ENCODE measurements at regions not wholly inside any gene's neighbourhood (a gene's known extent, or its start where the extent isn't known, plus 50 kb on each side); places are given as distances from the start of the nearest gene placed in this dataset.

- H3K9me2 ChIP-seq (replicated peaks; ENCODE audit: insufficient read depth, low read length), result no peaks in the 10 kb centered on the region
- H3K9me3 ChIP-seq (ENCODE audit: insufficient read depth, low read length), result no peaks in the 10 kb centered on the region; the same call in 1 of the 2 replicates
- H3K36me3 ChIP-seq (ENCODE audit: low read length), result no peaks in the 10 kb centered on the region
- no peaks in the 10 kb centered on the region for H3F3A ChIP-seq (ENCODE audit: insufficient read depth)
- H2AFZ ChIP-seq (ENCODE audit: low read depth, low read length, severe bottlenecking), result no peak overlapping the region
- H4K20me1 ChIP-seq (ENCODE audit: low read depth, low read length), result no peaks in the 10 kb centered on the region
- H3K4me2 ChIP-seq (ENCODE audit: low read depth, low read length, poor library complexity, severe bottlenecking), result no peak overlapping the region
- TF ChIP-seq, protein P1, sequence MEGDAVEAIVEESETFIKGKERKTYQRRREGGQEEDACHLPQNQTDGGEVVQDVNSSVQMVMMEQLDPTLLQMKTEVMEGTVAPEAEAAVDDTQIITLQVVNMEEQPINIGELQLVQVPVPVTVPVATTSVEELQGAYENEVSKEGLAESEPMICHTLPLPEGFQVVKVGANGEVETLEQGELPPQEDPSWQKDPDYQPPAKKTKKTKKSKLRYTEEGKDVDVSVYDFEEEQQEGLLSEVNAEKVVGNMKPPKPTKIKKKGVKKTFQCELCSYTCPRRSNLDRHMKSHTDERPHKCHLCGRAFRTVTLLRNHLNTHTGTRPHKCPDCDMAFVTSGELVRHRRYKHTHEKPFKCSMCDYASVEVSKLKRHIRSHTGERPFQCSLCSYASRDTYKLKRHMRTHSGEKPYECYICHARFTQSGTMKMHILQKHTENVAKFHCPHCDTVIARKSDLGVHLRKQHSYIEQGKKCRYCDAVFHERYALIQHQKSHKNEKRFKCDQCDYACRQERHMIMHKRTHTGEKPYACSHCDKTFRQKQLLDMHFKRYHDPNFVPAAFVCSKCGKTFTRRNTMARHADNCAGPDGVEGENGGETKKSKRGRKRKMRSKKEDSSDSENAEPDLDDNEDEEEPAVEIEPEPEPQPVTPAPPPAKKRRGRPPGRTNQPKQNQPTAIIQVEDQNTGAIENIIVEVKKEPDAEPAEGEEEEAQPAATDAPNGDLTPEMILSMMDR (IDR thresholded peaks at IDR 0.05; ENCODE audit: insufficient read depth, low read length, poor library complexity, severe bottlenecking), result no peak
- TF ChIP-seq EZH2phosphoT487 (conservative IDR thresholded peaks at IDR 0.05; ENCODE audit: low read length), result no peak
- no peaks in the 10 kb centered on the region for H3K79me2 ChIP-seq (ENCODE audit: insufficient read depth, low read length)
- H3K27me3 ChIP-seq (ENCODE audit: low read length), result no peaks in the 10 kb centered on the region
- no peak overlapping the region for H3K9ac ChIP-seq (ENCODE audit: low read length)
- H3K27ac ChIP-seq (ENCODE audit: low read depth, low read length), result no peak overlapping the region
- H3K4me3 ChIP-seq (ENCODE audit: insufficient read depth, low read length, poor library complexity, severe bottlenecking), result no peak overlapping the region
Observed at GRCh38 chr10:109727436-109727835, 195.9 kb downstream of the XPNPEP1 start.

- Histone ChIP-seq H3K9me3 (ENCODE audit: insufficient read depth, low read length) (no peaks in the 10 kb centered on the region; the same call in 1 of the 2 replicates), H3K9me2 (replicated peaks; ENCODE audit: insufficient read depth, low read length) (no peaks in the 10 kb centered on the region), H3K27ac (ENCODE audit: low read depth, low read length) (no peak overlapping the region), H3K4me3 (ENCODE audit: insufficient read depth, low read length, poor library complexity, severe bottlenecking) (no peak overlapping the region), H3K27me3 (ENCODE audit: low read length) (no peaks in the 10 kb centered on the region), H3K79me2 (ENCODE audit: insufficient read depth, low read length) (no peaks in the 10 kb centered on the region), H4K20me1 (ENCODE audit: low read depth, low read length) (no peaks in the 10 kb centered on the region), H3K36me3 (ENCODE audit: low read length) (no peaks in the 10 kb centered on the region), H2AFZ (ENCODE audit: low read depth, low read length, severe bottlenecking) (no peak overlapping the region), H3K9ac (ENCODE audit: low read length) (no peak overlapping the region), H3K4me2 (ENCODE audit: low read depth, low read length, poor library complexity, severe bottlenecking) (no peak overlapping the region), H3F3A (ENCODE audit: insufficient read depth) (no peaks in the 10 kb centered on the region)
- TF ChIP-seq, protein P1 (IDR thresholded peaks at IDR 0.05; ENCODE audit: insufficient read depth, low read length, poor library complexity, severe bottlenecking), result no peak
- no peak for TF ChIP-seq EZH2phosphoT487 (conservative IDR thresholded peaks at IDR 0.05; ENCODE audit: low read length)
Observed at GRCh38 chr10:109726473-109726872, 196.8 kb downstream of the XPNPEP1 start.

- no peaks in the 10 kb centered on the region for H3K9me2 ChIP-seq (replicated peaks; ENCODE audit: insufficient read depth, low read length)
- H3F3A ChIP-seq (ENCODE audit: insufficient read depth), result no peaks in the 10 kb centered on the region
- no peaks in the 10 kb centered on the region for H3K36me3 ChIP-seq (ENCODE audit: low read length)
Observed at GRCh38 chr10:109723305-109723704, 200.0 kb downstream of the XPNPEP1 start.

More at GRCh38 chr10:109723305-109723704, 200.0 kb downstream of the XPNPEP1 start:
- Histone ChIP-seq H3K4me2 (ENCODE audit: low read depth, low read length, poor library complexity, severe bottlenecking) (no peak overlapping the region), H3K9me3 (ENCODE audit: insufficient read depth, low read length) (no peaks in the 10 kb centered on the region; the same call in 1 of the 2 replicates), H3K27me3 (ENCODE audit: low read length) (no peaks in the 10 kb centered on the region), H3K79me2 (ENCODE audit: insufficient read depth, low read length) (no peaks in the 10 kb centered on the region), H4K20me1 (ENCODE audit: low read depth, low read length) (no peaks in the 10 kb centered on the region), H3K4me3 (ENCODE audit: insufficient read depth, low read length, poor library complexity, severe bottlenecking) (no peak overlapping the region), H3K27ac (ENCODE audit: low read depth, low read length) (no peak overlapping the region), H3K9ac (ENCODE audit: low read length) (no peak overlapping the region), H2AFZ (ENCODE audit: low read depth, low read length, severe bottlenecking) (no peak overlapping the region)
- TF ChIP-seq, protein P1 (IDR thresholded peaks at IDR 0.05; ENCODE audit: insufficient read depth, low read length, poor library complexity, severe bottlenecking), result no peak
- no peak for TF ChIP-seq EZH2phosphoT487 (conservative IDR thresholded peaks at IDR 0.05; ENCODE audit: low read length)
